Activated CD4-positive, CD25-positive, alpha-beta regulatory T cell treated with anti-CD3 and anti-CD28 coated beads, Interleukin-2, amount 50 U/mL, for 16 hours (primary cell): ENCODE measurements at regions not wholly inside any gene's neighbourhood (a gene's known extent, or its start where the extent isn't known, plus 50 kb on each side); places are given as distances from the start of the nearest gene placed in this dataset.

Source experiments
- DNase-seq: peaks from one replicate; pipeline ENCODE4 v3.0.0-alpha.2; 2020; ENCODE audit warnings: low read depth, low spot score

DNA sequence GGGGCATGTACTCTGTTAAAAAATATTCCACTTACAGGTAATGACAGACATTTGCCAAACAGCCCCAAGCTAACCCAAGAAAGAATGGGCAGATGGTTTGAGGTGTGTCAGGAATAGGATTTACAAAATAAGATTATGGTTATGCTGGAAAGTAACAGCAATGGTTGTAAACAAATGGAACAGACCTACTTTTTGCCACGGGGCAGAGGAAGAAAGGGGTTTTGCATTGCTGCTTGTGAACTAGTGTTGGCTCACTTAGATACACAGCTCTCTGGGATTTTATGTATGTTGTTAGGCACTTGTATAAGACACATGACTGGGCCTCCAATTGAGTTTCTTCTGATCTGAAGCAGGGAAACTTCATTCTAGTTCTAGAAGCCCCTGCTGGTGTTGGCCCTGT lies 191.5 kb upstream of the GDNF start:
- no peak for DNase-seq

GRCh38 chr5:38029397-38030065 lies 189.7 kb upstream of the GDNF start:
- no peak for DNase-seq

DNA sequence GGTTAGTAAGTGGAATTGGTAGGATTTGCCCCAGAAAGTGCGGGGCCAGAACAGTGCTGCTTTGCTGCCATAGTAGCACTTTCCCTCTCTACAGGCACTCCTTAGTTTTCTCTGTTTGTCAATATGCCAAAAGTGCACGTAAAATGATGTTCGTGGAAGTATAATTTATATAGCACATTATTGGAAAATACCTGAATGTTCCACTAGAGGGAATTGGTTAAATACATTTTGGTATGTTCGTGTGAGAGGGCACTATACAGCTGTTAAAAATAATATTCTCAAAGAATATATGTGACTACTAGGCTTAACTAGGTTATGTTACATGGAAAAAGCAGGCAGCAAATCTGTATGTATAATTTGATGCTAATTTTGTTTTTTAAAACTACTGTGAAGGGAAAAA lies 184.0 kb upstream of the GDNF start:
- no peak for DNase-seq

DNA sequence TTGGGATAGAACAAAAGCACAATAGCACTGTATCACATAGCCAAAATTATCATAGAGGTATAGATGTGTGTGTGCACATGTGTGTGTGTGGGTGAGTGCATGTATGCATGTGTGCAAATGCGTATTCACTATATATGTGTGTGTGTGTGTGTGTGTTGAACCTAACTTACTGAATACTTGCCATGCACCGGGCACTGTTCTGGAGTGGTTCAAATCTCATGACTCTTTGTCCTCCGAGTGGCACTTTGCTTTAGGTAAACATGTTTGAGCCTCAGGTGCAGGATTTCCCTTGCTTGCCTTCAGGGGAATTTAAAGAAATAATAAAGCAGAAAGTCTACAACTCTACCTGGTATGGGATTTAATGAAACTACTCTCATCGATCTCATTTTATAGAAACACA lies 183.5 kb upstream of the GDNF start:
- DNase-seq, result no peak

DNA sequence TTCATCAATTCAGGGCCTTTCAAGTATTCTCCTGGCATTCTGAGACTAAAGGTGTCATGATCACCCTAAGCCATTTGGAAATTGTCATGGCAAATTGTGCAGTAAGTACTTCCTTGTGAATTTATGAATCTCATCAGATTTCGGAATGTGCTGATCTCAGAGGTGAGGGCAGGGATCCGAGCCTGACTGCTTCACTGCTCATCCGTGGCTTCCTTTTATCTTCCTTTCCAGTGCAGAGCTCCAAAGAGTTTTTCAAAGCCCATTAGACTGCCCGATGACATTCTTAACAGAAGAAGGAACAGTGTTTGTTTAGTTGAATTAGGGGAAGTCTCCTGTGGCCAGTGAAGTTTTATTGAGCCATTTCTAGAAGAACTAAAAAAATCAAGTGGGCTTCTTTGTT lies 182.8 kb upstream of the GDNF start:
- DNase-seq, result no peak

DNA sequence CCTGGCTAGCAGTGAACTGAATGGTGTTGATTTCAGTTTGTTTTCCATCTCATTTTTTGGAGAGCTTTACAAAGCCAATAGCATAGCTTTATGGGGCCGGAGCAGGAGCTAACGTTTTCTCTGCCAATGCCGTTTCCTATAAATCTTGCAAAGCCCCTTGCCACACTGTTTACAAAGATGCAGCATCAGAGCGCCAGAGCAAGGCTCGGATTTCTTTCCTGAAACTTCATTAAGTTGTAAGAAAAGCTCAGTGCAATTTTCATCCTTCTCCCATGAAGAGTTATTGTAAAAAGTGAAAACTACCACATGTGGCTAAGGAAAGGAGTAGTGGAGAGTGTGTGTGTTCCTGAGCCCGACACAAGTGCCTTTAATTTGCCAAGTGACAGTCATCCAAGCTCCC lies 178.2 kb upstream of the GDNF start:
- no peak for DNase-seq

DNA sequence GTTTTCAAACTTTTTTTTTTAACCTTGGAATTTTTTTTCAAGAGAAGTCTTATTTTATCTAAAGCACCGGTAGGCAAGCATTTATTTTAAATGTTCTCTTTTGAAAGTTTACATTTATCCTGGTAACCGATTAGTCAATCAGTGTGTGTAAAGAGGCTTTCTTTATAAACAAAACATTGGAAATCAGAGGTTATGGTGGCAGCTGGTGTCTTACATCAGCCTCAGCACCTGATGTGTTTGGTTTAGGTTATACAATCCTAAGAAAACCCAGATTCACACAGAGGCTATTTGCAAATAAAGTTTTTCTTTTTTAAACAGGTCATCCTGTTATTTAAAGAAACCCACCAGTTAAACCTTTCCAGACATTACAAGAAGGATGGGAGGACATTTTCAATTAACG lies 173.3 kb upstream of the GDNF start:
- DNase-seq, result no peak

DNA sequence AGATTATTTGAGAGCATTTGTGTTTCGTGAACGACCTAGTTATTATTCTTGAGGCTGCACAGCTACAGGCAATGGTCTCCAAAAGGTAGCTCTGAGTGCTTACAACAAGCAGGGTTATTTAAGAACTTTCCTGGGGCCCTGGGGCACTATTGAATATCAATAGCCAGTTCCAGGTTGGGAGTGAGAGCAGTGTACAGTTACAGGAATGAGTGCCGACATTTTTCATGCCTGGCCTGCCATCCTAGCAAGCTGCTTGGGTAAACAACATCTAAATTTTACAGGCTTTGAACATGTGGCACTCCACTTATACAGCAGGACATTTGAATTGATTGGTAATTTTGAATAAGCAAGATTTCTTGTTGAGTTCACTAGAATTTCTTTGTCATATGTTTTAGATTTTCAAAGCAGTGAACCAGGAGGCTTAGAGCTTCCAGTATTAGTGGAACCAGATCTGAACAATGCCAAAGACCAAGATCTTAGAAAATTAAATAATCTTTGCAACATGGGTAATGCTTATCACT lies 171.9 kb upstream of the GDNF start:
- no peak for DNase-seq

GRCh38 chr5:38009749-38010358 lies 170.0 kb upstream of the GDNF start:
- no peak for DNase-seq

DNA sequence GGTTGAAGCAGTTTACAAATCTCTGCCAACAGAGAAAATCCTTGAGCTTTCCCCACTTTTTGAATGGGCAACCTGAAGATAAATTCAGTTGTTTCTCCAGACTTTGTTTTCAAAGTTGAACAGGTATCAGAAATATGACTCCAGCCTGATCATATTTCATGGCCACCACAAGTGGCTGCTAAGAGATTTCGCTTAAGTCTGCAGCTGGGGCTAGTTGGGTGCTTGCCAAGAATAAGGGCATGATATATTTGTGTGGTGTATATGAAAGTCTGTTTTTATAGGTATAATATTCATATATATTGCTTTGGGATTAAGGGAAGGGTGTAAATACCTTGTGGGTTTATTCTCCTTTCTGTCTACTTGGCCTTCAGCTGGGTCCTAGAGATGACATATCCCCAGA lies 168.4 kb upstream of the GDNF start:
- DNase-seq, result no peak

GRCh38 chr5:37999593-37999992 lies 159.8 kb upstream of the GDNF start:
- no peak for DNase-seq

- DNase-seq, result no peak
These were observed 157.1 kb upstream of the GDNF start for GRCh38 chr5:37996918-37997317.

DNA sequence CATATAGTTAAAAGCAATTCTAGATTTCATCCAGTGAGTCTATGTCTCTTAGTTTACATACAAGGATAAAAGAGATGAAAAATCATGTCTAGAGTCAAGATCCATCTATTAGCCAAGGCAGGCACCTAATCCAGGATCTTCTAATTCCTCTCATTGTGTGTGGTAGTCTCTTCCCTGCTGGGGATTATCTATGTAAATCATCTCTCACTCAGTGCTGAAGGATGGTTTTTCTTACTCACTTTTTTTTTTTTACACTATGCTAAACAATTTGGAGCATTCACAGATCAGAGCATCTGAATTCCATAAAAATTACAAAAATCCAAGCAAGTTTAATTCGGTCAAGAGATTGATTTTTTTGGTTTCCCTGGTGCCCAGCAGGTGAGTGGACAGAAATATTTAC lies 154.9 kb upstream of the GDNF start:
- no peak for DNase-seq

DNA sequence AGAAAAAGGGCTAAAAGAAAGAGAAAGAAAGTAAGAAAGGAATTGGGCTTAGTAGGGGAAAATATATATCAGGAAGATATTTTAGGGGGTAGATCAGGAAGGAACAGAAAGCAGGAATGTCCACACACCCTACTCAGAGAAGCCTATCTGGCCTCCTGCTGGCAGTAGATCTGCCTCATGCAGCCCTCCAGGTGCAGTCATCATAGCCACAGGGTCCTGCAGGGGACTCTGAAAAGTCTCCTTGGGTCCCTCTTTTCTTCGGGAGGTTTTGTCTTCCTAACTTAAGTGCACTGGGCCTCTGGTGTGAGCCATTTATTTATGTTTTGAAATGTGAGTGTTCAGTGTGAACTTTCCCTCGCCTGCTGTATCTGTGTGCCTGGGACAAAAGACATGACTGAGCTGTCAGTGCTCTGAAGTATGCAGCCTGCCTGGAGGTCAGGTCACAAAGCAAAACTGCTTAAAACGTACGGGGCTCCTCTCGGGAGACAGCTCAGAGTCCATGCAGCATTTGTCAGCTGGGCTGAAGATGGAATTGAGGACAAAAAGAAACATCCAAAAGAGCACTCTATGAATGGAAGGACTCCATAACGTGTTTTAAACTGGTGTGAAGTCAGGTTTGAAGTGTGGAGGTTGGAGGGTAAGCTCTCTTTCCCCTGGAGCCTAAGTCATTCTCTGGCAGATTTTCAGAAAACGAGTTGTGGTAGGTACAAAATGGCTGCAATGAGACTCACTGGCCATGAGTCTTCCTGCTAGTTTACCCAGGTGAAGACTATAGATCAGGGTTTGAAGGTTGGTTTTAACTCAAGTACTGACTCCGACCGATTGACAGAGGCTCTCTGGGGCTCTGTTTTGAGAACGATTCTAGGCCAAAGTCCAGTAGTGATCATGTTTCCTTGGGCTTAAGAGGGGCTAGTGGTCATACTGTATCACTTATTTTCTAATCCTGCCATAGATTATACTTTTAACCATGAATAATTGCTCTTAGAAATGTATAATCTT lies 151.8 kb upstream of the GDNF start:
- DNase-seq, result no peak

- DNase-seq, result no peak
These were observed 150.0 kb upstream of the GDNF start for GRCh38 chr5:37989884-37990283.

DNA sequence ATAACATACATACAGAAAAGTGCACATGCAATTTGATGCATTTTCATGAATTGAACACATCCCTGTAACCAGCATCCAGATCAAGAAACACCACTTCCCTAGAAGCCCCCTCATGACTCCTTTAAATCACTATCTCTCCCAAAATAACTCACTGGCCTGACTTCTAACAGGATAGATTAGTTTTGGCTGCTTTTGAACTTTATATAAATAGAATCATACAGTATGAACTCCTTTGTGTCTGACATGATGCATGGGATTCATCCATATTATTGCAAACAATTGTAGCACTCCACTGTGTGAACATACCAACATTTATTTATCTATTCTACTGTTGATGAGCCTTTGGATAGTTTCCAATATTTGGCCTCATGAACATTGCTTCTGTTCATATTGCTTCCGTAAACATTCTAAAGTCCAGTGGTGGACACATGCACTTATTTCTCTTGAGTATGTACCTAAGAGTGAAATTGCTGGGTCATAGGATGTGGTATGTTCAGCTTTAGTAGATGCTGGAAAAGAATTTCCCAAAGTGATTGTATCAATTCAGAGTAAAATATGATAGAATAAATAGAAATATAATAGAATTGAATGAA lies 148.7 kb upstream of the GDNF start:
- no peak for DNase-seq

DNA sequence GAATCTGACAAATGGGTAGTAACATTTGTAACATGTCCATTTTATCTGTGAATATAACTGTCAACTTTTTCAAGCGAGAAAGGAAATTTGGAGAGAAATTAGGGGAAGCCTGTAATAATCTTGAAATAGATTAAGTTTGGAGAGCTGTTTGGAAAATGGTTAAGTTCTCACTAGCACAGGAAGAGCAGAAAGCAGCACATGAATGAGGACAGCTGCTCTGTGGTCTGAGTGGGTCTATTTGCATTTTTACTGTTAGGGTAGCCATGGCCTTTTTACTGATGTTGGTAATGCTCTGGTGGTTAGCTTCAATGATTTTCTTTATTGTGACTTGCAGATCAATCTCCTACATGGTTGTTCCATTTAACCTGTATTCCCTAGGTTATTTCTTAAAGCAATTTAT lies 144.5 kb upstream of the GDNF start:
- no peak for DNase-seq

DNA sequence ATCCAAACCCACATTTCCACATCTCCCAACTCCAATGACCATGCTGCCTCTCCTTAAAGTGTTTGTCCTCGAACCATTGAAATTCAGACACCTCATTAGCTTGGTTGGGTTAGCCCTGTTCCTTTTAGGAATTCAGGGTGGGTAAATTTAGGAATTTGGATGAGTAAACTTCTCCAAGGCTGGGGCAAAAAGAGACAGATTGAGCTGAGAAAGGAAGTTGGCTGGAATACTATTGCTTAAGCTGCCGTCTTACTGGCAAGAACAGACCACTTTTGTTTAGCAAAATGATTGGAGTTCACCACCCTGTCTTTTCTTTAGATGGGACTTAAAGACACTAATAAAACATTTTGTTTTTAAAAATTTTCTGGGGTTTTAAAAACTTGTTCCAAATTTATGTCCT lies 143.6 kb upstream of the GDNF start:
- no peak for DNase-seq

- no peak for DNase-seq
These were observed 139.7 kb upstream of the GDNF start for GRCh38 chr5:37979559-37979958.

GRCh38 chr5:37975531-37975930 lies 135.7 kb upstream of the GDNF start:
- DNase-seq, result no peak

DNA sequence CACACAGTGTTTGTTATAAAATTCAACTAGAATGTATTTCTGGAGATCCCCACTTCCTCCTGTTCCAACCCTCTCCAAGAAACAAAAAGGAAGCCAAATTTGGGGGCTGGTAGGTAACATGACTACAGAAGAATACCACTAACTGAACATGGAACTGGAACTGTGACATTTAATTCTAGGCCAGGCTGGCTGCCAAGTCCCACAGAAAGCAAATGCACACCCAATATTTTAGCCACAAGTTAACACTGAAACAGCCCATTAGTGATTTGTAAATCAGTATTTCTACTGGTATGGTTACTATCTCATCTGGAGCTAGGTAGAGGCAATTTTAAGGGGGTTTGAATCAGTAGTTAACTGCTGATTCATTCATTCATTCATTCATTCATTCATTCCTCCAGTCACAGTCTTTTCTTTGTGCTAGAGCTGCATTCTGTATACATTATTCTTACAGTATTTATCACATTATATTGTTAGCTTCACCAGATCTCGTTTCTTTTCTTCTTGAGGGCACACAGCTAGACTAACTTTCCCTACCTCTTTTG lies 131.7 kb upstream of the GDNF start:
- no peak for DNase-seq

- DNase-seq, result no peak
These were observed 127.0 kb upstream of the GDNF start for GRCh38 chr5:37966871-37967270.
